ENCODE measurements at regions not wholly inside any gene's neighbourhood (a gene's known extent, or its start where the extent isn't known, plus 50 kb on each side); places are given as distances from the start of the nearest gene placed in this dataset.

DNA sequence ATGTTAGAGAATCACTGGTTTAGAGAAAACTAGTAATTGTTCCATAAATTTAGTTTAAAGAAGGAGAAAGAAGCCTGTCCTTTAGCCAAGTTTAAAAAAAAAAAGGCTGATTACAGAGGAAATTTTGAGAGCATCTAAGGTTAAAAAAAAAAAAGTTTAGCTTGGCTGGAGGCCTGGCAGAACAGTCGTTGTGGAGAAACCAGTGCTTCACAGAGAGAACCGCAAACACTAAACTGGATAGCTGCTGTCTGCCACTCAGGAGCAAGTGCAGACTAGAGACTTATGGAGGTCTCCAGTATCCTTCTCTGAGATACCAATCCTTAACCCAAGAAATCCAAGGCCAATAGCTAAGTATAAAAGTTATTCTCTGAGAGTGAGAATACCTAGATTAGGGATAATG is 84.8 kb upstream of the ANKRD28 start:
- intact Hi-C loops (cut with DNase I, micrococcal nuclease), result no loop called here
- no peak overlapping the region for H3K4me3 ChIP-seq
- DNase-seq (no peak), ATAC-seq (no peak)
- H3K4me1 ChIP-seq (ENCODE audit: low read depth), result no peaks in the 10 kb centered on the region
- no peaks in the 10 kb centered on the region for H3K36me3 ChIP-seq (ENCODE audit: low read depth)
- no peak for TF ChIP-seq CTCF (IDR thresholded peaks at IDR 0.05)
- no peaks in the 10 kb centered on the region for H3K9me3 ChIP-seq

DNA sequence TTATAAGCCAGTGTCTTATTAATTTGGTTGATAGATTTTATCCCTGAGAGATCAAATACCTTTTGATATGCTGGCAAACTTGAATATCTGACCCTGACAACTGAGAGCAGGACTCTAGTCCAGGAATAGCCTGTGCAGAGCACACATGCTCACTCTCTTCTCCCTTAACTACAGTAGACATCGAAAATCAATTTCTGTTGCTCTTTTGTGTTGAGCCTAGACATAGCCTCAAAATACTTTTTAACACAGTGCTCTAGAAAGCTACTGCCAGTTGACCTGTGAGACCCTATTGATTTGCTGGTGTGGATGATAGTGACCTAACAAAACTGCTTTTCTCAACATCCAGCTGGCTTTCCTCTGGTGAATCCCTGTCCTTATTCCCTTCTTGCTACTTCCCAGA is 86.4 kb upstream of the ANKRD28 start:
- DNase-seq (no peak), ATAC-seq (no peak)
- H3K36me3 ChIP-seq (ENCODE audit: low read depth), result no peaks in the 10 kb centered on the region
- intact Hi-C loops (cut with DNase I, micrococcal nuclease), result no loop called here
- no peak for TF ChIP-seq CTCF (IDR thresholded peaks at IDR 0.05)
- H3K9me3 ChIP-seq, result no peaks in the 10 kb centered on the region
- H3K4me3 ChIP-seq, result no peak overlapping the region
- no peaks in the 10 kb centered on the region for H3K4me1 ChIP-seq (ENCODE audit: low read depth)

DNA sequence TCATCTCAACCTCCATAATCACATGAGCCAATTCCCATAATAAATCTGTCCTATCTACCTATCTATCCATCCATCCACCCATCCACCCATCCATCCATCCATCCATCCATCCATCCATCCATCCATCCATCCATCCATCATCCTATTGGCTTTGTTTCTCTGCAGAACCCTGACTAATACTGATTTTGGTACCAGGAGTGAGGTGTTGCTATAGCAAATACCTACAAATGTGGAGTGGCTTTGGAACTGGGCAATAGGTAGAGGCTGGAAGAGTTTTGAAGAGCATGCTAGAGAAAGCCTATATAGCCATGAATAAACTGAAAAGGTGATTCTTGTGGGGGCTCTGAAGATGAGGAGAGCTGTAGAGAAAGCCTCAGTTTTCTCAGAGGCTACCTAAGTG is 88.7 kb upstream of the ANKRD28 start:
- ATAC-seq, result no peak
- Histone ChIP-seq H3K4me1 (ENCODE audit: low read depth) (no peaks in the 10 kb centered on the region), H3K9me3 (no peaks in the 10 kb centered on the region), H3K36me3 (ENCODE audit: low read depth) (no peaks in the 10 kb centered on the region), H3K4me3 (no peak overlapping the region)
- no peak for DNase-seq
- intact Hi-C loops (cut with DNase I, micrococcal nuclease), result no loop called here
- no peak for TF ChIP-seq CTCF (IDR thresholded peaks at IDR 0.05)

DNA sequence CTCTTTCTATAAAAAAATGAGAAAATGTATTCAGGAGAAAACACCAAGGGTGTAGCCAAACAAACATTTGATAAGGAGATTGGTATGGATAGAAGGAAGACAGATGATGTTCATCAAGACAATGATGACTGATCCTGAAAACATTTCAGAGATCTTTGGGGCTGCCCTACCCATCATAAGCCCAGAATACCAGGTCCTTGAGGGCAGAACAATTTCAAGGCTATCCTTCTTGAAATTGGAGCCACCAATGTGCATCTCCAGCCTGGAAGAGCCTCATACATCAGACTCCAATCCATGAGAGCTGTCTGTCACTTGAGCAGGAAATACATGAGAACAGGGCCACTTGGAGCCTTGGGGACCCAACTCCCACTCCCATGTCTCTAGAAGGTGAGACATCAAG is 89.5 kb upstream of the ANKRD28 start:
- H3K4me1 ChIP-seq (ENCODE audit: low read depth), result no peaks in the 10 kb centered on the region
- no peak for TF ChIP-seq CTCF (IDR thresholded peaks at IDR 0.05)
- DNase-seq (no peak), ATAC-seq (no peak)
- no peaks in the 10 kb centered on the region for H3K36me3 ChIP-seq (ENCODE audit: low read depth)
- intact Hi-C loops (cut with DNase I, micrococcal nuclease), result no loop called here
- no peak overlapping the region for H3K4me3 ChIP-seq
- no peaks in the 10 kb centered on the region for H3K9me3 ChIP-seq

GRCh38 chr3:15889936-15890335 is 92.2 kb upstream of the ANKRD28 start:
- Histone ChIP-seq H3K4me3 (no peak overlapping the region), H3K9me3 (no peaks in the 10 kb centered on the region), H3K4me1 (ENCODE audit: low read depth) (no peaks in the 10 kb centered on the region), H3K36me3 (ENCODE audit: low read depth) (no peaks in the 10 kb centered on the region)
- no peak for TF ChIP-seq CTCF (IDR thresholded peaks at IDR 0.05)
- DNase-seq (no peak), ATAC-seq (no peak)
- intact Hi-C loops (cut with DNase I, micrococcal nuclease), result no loop called here
